SK-N-SH treated with all-trans-retinoic acid at 6 μM for 48 hours (cell line): ENCODE measurements at regions not wholly inside any gene's neighbourhood (a gene's known extent, or its start where the extent isn't known, plus 50 kb on each side); places are given as distances from the start of the nearest gene placed in this dataset.

Experiments used
- PPARA ChIP-seq: fragments of 250-450 bp; sonication (Bioruptor Pico); IDR thresholded peaks from 2 replicates; pipeline ENCODE4 v1.5.0; 2020; ENCODE audit warnings: mild to moderate bottlenecking, borderline replicate concordance
- RARB ChIP-seq: fragments of 250-450 bp; sonication (Bioruptor Pico); IDR thresholded peaks from 2 replicates; pipeline ENCODE4 v1.8.0; 2021; ENCODE audit warnings: mild to moderate bottlenecking, moderate library complexity
- TSHZ2 ChIP-seq: fragments of 250-450 bp; sonication (Bioruptor Pico); IDR thresholded peaks from 2 replicates; pipeline ENCODE4 v1.5.0; 2020; ENCODE audit warnings: mild to moderate bottlenecking, moderate library complexity
- ZFP30 ChIP-seq: fragments of 450-650 bp; formaldehyde crosslinking; IDR thresholded peaks from 2 replicates; pipeline ENCODE4 v1.5.0; 2022; ENCODE audit warnings: mild to moderate bottlenecking, moderate library complexity

DNA sequence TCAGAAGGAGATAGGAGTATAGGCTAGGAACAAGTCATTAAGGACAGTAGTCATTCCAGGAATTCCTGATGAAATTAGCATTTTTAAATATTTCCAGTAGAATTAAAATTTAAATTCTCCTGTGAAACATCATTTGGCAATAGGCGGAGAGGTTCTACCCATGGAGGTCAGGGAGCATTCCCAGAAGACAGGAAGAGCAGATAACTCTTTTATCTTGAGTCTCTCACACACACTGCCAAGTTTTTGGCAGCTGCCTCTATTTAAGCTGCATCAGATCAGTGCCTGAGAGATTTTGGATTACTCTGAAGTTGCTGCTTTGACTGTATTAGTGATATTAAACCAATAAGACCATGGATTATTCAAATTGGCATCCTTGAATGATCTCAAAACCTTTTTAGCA lies 714.7 kb downstream of the EPHA4 start:
- TF ChIP-seq ZFP30 (CRISPR knock-in tag) = no peak
- no peak for TF ChIP-seq RARB (CRISPR knock-in tag)
- TF ChIP-seq PPARA (CRISPR knock-in tag) = no peak
- no peak for TF ChIP-seq TSHZ2
